ENCODE measurements at regions not wholly inside any gene's neighbourhood (a gene's known extent, or its start where the extent isn't known, plus 50 kb on each side); places are given as distances from the start of the nearest gene placed in this dataset.

- no peak for DNase-seq (ENCODE audit: low spot score)
These were observed 564.4 kb downstream of the SEMA5A start for GRCh38 chr5:8981496-8981895.

DNA sequence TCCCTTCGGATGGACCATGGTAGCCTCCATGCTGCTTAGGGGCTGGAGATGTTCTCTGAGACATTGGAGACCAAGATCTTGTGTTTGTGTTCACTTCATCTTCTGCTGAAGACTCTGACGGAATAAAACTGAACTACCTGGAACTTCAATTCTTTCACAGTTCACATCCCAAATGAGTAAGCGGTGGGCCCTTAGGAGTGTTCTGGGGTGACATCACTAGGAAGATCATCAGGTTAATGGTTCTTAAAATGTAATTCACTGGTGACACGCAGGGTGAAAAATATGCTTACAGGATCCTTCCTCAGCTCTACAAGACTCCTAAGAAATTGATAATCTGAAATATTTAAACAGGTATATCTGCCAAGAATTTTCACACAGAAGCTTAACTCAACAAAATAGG lies 561.5 kb downstream of the SEMA5A start:
- DNase-seq (ENCODE audit: low spot score), result no peak

All from AG08396 (cell line).